Stimulated activated CD4-positive, alpha-beta T cell treated with anti-CD3 and anti-CD28 coated beads, TNF-alpha, amount 100 ng/mL, for 48 hours (primary cell): ENCODE measurements at regions not wholly inside any gene's neighbourhood (a gene's known extent, or its start where the extent isn't known, plus 50 kb on each side); places are given as distances from the start of the nearest gene placed in this dataset.
"Not testable (repeated sequence)": the region's sequence is repeated elsewhere in the genome, so short reads cannot be mapped to it uniquely, and the experiment has no call there.

ENCODE experiments used
- DNase-seq, 3 donors: peaks; one replicate each; pipeline ENCODE4 v3.0.0-alpha.2; 2020; ENCODE audit warnings: low read depth in 3 of 3

GRCh38 chrX:114015966-114016365 is 567.9 kb upstream of the HTR2C start:
- DNase-seq, result no peak

GRCh38 chrX:114006664-114007063 is 577.2 kb upstream of the HTR2C start:
- no peak for DNase-seq

DNA sequence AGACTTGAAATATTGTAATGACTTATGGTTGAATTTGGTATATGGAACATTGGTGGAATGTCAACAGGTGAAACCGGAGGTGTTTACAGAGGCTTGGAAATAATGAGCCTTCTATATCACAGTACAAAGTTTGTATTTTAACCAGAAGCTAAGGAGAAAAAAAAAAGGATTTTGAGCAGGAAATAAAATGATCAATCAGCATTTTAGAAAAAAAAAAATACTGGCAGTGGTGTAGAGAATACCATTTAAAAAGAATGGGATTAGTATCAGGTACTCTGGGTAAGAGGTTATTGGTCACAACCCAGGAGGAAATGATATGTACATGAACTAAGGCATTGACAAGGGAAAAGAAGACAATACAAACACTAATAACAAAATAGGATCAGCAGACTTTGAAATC is 587.1 kb upstream of the HTR2C start:
- no peak for DNase-seq

DNA sequence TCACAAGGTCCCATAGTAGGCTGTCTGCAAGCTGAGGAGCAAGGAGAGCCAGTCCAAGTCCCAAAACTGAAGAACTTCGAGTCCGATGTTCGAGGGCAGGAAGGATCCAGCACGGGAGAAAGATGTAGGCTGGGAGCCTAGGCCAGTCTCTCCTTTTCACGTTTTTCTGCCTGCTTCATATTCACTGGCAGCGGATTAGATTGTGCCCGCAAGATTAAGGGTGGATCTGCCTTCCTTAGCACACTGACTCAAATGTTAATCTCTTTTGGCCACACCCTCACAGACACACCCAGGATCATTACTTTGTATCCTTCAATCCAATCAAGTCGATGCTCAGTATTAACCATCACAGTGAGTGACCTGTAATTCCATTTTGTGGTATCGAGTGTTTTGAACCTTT is 592.2 kb upstream of the HTR2C start:
- not testable (repeated sequence) for DNase-seq

DNA sequence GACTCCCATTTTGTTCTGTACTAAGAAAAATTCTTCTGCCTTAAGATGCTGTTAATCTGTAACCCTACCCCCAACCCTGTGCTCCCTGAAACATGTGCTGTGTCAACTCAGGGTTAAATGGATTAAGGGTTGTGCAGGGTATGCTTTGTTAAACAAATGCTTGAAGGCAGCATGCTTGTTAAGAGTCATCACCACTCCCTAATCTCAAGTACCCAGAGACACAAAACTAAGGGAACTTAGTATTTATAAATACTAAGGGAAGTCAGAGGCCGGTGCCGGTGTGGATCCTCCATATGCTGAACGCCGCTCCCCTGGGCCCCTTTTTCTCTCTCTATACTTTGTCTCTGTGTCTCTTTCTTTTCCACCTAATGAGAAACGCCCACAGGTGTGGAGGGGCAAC is 593.2 kb upstream of the HTR2C start:
- not testable (repeated sequence) for DNase-seq

DNA sequence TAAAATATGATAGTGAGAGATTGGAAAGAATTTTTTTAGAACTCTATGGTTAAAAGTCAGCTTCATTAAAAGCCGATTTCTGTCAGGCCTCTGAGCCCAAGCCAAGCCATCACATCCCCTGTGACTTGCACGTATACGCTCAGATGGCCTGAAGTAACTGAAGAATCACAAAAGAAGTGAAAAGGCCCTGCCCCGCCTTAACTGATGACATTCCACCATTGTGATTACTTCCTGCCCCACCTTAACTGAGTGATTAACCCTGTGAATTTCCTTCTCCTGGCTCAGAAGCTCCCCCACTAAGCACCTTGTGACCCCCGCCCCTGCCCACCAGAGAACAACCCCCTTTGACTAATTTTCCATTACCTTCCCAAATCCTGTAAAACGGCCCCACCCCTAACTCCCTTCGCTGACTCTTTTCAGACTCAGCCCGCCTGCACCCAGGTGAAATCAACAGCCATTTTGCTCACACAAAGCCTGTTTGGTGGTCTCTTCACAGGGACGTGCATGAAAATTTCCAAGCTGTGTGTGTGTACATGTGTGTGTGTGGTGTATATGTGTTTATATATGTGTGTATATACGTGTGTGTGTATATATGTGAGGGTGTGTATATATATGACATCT is 595.5 kb upstream of the HTR2C start:
- not testable (repeated sequence) for DNase-seq

GRCh38 chrX:113986427-113986826 is 597.5 kb upstream of the HTR2C start:
- no peak for DNase-seq

DNA sequence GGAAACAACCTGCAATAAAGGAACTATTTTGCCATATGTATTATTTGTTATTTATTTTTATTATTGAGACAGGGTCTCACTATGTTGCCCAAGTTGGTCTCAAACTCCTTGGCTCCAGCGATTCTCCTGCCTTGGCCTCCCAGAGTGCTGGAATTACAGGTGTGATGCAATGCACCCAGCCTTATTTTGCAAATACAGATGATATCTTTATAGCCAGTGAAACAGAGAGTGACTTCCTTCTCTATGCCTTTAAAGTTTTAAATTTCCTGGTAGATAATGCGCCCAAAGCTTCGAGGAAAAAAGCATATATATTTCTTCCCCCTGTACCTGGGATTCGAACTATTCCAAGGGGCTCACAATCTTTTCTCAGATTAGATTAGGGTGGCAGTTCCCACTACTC is 601.1 kb upstream of the HTR2C start:
- no peak for DNase-seq

DNA sequence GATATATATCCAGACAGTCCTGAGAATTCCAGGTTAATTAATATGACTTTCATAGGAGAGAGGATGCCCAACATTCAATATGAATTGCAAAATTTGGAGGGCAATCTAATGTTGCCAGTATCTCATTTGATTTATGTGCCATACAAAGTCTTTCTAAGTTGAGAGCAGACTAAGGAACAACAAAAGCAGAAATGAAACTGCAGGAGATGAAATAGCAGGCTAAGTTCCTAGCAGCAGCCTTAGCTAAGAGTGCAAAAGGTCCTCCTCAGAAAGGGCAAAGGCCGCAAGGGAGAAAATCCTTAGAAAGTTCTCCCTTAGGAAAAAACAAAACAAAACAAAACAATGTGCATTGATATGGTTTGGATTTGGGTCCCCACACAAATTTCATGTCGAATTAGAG is 602.9 kb upstream of the HTR2C start:
- DNase-seq, result no peak

DNA sequence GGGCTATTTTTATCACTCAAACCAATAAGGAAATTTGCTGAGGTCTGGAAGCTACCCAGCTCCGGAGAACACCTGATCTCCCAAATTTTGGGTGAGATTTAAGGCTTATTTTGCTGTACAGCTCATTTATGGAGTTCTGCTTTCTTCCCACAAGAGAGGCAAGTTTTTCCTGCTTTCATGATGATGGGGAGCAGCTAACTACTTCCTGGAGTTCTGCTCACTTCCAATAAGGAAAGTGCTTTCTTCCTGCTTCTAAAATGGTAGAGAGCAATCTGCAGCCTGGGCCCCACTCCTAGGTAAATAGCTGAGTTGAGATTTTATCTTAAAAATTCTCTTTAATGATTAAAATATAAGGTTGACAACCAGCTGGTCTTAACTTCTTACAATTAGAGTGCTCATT is 606.0 kb upstream of the HTR2C start:
- DNase-seq, result no peak

DNA sequence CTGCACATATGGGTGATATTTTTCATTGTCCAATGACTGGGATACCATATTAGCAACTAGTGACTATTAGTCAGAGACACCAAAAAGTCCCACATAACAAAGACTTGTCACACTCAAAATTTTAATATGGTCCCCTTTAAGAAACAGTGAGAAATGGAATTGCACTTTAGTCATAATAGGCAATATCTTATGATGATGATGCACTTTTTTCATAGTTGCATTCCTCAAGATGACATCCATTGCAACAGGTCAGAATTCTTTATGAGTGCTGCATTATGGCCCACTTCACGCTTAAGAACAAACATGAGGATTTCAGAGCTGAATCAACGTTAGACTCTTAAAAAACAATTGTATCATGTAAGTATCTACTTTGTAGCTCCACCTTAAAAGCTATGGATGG is 608.4 kb upstream of the HTR2C start:
- no peak for DNase-seq

GRCh38 chrX:113974881-113975280 is 609.0 kb upstream of the HTR2C start:
- no peak for DNase-seq

DNA sequence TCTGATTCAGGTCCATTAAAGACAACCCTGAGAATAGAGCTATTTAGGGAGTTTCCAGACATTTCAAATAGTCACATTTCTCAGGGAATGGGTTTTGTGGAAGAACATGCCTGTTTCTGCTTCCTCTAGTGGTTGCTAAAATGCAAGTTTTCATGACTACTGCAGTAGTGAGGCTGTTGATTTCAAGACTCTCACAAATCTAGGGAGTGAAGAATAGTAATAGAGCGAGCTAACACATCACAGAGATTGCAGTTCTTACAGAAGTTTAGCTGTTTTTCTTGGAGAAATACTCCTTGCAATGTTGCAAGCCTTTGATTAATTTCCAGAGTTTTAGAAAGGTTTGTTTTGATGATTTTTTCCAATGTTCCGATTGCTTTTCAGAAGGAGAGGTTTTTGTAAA is 610.2 kb upstream of the HTR2C start:
- no peak for DNase-seq

DNA sequence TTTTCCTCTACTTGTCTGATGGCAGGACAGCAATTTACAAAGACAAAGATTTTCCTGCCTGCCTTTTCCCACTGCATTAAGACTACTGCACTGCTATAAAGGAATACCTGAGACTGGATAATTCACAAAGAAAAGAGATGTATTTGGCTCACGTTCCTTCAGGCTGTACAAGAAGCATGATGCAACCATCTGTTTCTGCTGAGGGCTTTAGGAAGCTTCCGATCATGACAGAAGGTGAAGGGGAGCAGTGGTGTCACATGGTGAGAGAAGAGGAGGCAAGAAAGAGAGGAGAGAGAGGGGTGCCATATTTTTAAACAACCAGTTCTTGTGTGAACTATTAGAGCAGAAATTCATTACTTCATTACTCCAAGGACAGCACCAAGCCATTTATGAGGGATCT is 617.1 kb upstream of the HTR2C start:
- no peak for DNase-seq

- DNase-seq, result no peak
Observed at GRCh38 chrX:113962343-113962742, 621.5 kb upstream of the HTR2C start.

GRCh38 chrX:113959912-113960626 is 623.8 kb upstream of the HTR2C start:
- DNase-seq, result no peak

DNA sequence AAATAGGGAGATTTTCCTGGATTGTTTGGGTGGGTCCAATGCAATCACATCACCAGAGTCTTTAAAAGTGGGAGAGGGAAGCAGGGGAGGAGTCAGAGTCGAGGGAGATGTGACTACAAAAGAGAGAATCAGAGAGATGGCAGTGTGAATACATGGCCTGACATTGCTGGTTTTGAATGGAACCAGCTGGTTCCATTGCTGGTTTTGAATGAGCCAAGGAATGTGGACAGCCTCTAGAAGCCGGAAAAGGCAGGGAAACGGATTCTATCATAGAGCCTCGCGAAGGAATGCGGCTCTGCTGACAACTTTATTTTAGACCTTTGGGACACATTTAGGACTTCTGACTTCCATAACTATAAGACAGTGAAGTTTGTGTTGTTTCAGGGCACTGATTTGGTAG is 627.0 kb upstream of the HTR2C start:
- no peak for DNase-seq

DNA sequence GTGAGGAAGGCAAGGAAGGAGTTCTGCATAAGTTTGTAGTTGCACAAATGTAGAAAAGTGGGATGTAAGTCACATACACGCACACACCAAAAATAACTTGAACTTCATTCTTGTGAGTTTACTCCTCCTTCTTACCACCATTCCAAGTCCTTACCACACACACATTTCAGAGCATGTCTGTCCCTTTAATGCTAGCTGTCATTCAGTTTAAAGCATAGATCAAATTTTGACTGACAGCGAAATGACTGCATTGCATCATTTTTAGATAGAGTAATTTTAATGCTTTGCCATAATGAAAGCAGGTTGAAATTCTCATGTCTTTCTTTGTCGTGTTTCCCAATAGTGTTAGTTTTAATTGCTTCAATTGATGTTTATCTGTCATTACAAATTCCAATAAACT is 629.6 kb upstream of the HTR2C start:
- no peak for DNase-seq

GRCh38 chrX:113950081-113950678 is 633.7 kb upstream of the HTR2C start:
- DNase-seq, result no peak

DNA sequence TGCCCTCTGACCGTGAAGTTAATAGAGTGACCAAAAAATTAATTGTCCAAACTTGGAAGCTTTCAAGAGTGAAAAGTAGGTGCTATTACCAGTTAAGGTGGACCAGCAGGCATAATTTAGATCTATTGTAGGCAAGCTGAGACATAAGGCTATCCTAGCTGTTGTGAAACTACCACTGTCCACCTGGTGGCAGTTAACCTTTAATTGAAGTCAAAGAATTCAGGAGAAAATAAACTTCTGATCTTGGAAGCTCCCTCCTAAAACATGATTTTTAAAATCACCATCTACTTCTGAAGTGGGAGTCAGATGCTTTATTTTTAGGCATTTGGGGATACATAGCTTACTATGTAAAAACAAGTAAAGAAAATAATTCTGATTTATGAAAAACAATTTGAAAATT is 636.3 kb upstream of the HTR2C start:
- no peak for DNase-seq

DNA sequence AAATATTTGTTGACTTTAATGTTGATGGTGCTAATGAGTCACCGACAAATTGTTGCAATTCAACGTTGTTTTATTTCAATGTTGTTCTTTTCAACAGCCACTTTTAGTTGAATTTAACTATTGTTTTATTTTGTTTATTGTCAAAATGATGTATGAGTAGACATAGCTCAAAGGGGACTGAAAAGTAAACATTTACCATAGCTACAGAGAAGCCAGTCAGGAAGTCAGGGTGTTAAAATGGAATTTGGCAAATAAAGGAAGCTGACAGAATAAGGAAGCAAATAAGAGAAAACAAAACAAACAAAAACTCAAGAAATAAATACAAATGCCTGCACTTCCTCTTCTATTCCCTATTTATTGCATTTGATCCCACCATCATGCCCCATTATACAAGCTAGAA is 648.4 kb upstream of the HTR2C start:
- no peak for DNase-seq

- no peak for DNase-seq
Observed at GRCh38 chrX:113933931-113934330, 650.0 kb upstream of the HTR2C start.

DNA sequence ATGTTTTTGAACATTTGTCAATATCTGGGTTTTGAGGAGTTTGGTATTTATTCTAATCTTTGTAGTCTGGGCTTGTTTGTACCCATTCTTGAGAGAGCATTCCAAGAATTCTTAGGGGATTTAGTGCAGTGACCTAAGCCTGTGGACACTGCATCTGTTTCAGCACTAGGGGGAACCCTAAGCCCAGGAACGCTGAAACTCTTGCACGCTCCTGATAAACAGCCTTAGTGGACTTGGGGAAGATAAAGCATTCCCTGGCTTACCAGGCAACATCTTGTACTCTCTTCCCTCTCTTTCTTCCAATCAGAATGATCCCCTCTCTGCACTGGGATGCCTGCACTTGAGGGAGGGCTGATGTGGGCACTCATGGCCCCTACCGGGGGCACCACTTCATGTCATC is 654.9 kb upstream of the HTR2C start:
- DNase-seq, result no peak
